Activated naive CD4-positive, alpha-beta T cell treated with anti-CD3 and anti-CD28 coated beads, Interleukin-2, amount 10 ng/mL, durations not matched to agents 7 days and 5 days (primary cell): ENCODE measurements at regions not wholly inside any gene's neighbourhood (a gene's known extent, or its start where the extent isn't known, plus 50 kb on each side); places are given as distances from the start of the nearest gene placed in this dataset.

ENCODE experiments used
- CTCF ChIA-PET: fragments of 350-600 bp; sonication (Branson Sonifier 250); formaldehyde crosslinking; loops from one replicate; lab custom pipeline; 2021; ENCODE audit warnings: antibody characterized with exemption; lab: Charles Lee
- DNase-seq: peaks from one replicate; pipeline ENCODE4 v3.0.0-alpha.2; 2020
- H3K27ac Mint-ChIP-seq: one replicate; pipeline ENCODE4 v1.8.0; 2021; ENCODE audit warnings: mild to moderate bottlenecking, moderate library complexity, mixed read lengths
- H3K27me3 Mint-ChIP-seq: one replicate; pipeline ENCODE4 v1.8.0; 2021; ENCODE audit warnings: mild to moderate bottlenecking, mixed read lengths
- H3K36me3 Mint-ChIP-seq: one replicate; pipeline ENCODE4 v1.8.0; 2021; ENCODE audit warnings: mixed read lengths
- H3K4me1 Mint-ChIP-seq: one replicate; pipeline ENCODE4 v1.8.0; 2021; ENCODE audit warnings: mixed read lengths
- H3K4me3 Mint-ChIP-seq: one replicate; pipeline ENCODE4 v1.8.0; 2021; ENCODE audit warnings: mild to moderate bottlenecking, moderate library complexity, mixed read lengths
- H3K9me3 Mint-ChIP-seq: one replicate; pipeline ENCODE4 v1.8.0; 2021; ENCODE audit warnings: mixed read lengths

DNA sequence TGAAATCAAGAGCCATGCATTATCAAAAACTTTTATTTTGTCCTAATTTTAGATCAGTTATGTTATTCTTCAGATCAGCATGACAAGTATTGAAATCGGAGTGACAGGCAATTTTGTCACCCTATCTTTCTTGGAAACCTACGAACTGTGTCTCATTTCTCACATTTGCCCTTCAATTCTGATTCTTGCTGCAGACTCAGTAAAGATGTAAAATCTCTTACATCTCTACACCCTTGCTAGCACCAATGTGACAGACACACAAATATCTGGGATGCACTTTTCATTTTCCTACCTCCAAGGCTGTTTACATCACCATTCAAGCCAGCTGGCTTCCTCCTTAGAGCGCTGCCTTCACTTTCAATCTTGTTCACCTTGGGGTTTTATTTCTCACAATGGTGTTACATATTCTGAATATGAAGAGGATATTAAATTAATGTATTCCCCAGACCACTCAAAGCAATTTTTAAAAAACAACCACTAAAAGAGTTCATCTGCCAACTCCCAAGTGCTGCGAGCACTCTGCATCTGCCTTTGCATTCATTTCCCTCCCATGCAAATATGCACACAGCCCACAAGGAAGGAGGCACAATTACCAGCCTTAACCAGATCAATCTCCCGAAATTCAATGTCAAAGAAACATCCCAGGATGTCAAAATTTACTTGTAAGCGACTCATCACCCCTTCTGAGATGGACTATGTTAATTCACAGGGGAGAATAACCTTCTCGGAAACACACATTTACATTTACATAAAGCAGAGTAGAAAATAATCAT lies 164.3 kb downstream of the ENC1 start:
- no peak for DNase-seq
- CTCF ChIA-PET: no interaction called here
- H3K4me1 Mint-ChIP-seq: no peaks in the 10 kb centered on the region
- H3K27ac Mint-ChIP-seq: no peak overlapping the region
- H3K4me3 Mint-ChIP-seq: no peak overlapping the region
- peaks cover 4% of the 10 kb centered on the region for H3K27me3 Mint-ChIP-seq
- no peaks in the 10 kb centered on the region for H3K36me3 Mint-ChIP-seq
- H3K9me3 Mint-ChIP-seq: no peaks in the 10 kb centered on the region

DNA sequence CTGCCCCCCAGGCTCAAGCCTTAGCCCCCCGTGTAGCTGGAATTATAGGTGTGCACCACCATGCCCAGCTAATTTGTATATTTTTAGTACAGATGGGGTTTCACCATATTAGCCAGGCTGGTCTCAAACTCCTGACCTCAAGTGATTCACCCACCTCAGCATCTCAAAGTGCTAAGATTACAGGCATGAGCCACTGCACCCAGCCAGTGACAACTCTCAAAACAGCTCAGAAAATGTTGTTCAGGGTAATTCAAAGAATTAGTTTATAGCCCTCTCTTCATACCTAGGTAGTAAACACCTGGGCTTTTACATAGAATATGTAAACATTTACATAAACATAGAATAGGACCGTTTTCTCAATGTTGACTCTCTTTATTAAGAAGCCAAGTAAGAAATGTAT lies 168.7 kb downstream of the ENC1 start:
- Mint-ChIP-seq H3K36me3 (no peaks in the 10 kb centered on the region), H3K27me3 (peaks cover 4% of the 10 kb centered on the region), H3K27ac (no peak overlapping the region), H3K4me1 (no peaks in the 10 kb centered on the region), H3K4me3 (no peak overlapping the region), H3K9me3 (no peaks in the 10 kb centered on the region)
- CTCF ChIA-PET: no interaction called here
- no peak for DNase-seq

DNA sequence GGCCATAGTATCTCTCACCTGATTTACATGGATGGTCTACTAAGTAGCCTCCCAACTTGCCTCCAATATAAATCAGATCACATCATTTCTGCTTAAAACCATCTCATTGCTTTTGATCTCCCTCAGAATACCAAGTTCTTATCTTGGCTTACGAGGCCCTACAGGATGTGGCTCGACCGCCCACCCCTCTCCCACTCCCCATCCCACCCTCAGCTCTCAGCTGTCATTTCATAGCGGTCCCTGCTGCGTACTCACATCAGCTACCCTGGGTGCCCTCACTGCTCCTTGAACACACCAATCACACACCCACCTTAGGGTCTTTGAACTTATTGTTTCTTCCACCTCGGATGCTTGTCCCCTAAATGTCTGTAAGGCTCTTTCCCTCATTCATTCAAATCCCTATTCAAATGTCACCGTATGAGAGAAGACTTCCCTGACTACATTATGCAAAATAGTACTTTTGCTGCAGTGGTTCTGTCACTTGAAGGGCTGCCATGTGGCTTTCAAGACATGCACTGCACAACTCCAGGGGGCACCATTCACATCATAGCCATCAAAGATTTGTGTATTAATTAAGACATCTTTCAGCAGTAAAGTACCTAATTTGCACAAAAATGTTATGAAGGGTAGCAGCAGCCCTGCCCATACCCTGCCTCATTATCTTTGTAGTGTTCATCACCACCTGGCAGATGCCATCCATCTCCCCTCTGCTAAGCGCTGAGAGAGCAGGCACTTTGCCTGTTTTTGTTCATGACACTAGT lies 171.1 kb downstream of the ENC1 start:
- CTCF ChIA-PET: no interaction called here
- Mint-ChIP-seq H3K36me3 (no peaks in the 10 kb centered on the region), H3K4me1 (no peaks in the 10 kb centered on the region)

DNA sequence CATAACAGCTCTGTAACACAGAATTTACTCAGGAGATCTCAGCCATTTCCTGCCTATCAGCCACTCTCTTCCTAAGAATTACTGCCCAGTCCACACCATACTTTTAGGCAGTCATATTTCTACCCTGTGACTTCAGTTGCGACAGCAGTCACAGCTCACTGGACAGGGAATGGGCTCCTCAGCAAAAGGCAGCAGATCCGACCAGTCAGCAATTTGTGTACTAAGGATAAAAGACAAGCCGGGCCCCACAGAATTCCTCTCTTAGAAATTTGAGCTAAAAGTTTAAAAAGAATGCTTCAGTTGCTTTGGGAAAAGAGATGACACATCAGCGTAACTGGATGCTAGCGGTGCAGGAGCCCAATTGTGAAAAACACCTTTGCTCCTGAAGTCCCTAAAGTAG lies 172.1 kb downstream of the ENC1 start:
- Mint-ChIP-seq H3K4me1 (no peaks in the 10 kb centered on the region), H3K36me3 (no peaks in the 10 kb centered on the region), H3K9me3 (no peaks in the 10 kb centered on the region), H3K4me3 (no peak overlapping the region), H3K27ac (no peak overlapping the region), H3K27me3 (peaks cover 3% of the 10 kb centered on the region)
- no peak for DNase-seq
- CTCF ChIA-PET: no interaction called here

More for the DNA sequence above, 171.1 kb downstream of the ENC1 start:
- DNase-seq: no peak
- Mint-ChIP-seq H3K27ac (no peak overlapping the region), H3K27me3 (no peaks in the 10 kb centered on the region), H3K4me3 (no peak overlapping the region), H3K9me3 (no peaks in the 10 kb centered on the region)

DNA sequence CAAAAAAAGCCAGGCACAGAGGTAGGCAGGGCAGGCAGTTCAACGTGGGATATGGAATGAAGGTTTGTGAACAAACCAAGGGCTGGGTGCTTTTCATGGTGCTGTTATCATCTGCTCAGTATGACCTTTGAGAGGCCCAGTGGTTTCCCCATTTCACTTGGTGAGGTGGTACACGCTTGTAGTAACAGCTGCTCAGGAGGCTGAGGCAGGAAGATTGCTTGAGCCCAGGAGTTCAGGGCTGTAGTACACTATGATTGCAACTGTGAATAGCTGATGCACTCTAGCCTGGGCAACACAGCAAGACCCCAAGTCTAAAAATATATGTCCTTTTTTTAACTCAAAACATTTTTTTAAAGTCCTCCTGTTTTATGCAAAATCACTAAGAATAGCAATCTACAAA lies 174.8 kb downstream of the ENC1 start:
- CTCF ChIA-PET: no interaction called here
- H3K27ac Mint-ChIP-seq: no peak overlapping the region
- no peak overlapping the region for H3K4me3 Mint-ChIP-seq
- peaks cover 9% of the 10 kb centered on the region for H3K27me3 Mint-ChIP-seq
- H3K9me3 Mint-ChIP-seq: no peaks in the 10 kb centered on the region
- no peaks in the 10 kb centered on the region for H3K4me1 Mint-ChIP-seq
- no peak for DNase-seq
- no peaks in the 10 kb centered on the region for H3K36me3 Mint-ChIP-seq

DNA sequence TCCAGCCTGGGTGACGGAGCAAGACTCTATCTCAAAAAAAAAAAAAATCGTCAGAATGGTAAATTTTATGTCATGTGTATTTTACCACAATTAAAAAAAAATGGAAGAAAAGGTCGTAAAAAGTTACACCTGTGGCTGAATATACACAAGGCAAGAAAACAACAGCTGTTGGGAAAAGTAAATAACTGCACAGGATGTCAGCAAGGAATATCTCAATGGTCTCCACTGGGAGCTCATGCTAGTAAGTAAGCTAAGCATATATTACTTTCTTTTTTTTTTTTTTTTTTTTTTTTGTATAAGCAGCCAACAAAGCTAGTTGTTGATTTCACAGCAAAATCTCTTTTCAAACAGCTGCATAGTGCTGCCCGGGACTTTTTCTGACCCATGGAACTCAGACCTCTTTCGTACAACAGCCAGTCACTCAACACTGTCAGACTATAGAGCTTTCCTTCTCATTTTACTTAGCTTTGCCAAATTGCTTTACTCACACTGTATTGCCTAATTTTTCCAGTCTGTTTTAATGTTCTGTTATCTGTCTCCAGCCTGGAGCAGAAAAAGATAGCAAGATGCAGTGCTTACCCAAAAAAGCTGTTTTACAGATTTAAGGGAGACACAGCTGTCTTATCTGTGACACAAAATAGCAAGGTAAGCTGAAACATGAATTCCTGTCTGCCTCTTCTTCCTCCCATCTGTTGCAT lies 175.9 kb downstream of the ENC1 start:
- Mint-ChIP-seq H3K9me3 (no peaks in the 10 kb centered on the region), H3K4me3 (no peak overlapping the region), H3K36me3 (no peaks in the 10 kb centered on the region), H3K4me1 (no peaks in the 10 kb centered on the region), H3K27ac (no peak overlapping the region), H3K27me3 (peaks cover 9% of the 10 kb centered on the region)
- no peak for DNase-seq
- CTCF ChIA-PET: interaction anchor here (0.9 kb wide), 1 partner anchor 563 kb away, joined by 3 read pairs; no protein-coding TSS in a partner anchor

DNA sequence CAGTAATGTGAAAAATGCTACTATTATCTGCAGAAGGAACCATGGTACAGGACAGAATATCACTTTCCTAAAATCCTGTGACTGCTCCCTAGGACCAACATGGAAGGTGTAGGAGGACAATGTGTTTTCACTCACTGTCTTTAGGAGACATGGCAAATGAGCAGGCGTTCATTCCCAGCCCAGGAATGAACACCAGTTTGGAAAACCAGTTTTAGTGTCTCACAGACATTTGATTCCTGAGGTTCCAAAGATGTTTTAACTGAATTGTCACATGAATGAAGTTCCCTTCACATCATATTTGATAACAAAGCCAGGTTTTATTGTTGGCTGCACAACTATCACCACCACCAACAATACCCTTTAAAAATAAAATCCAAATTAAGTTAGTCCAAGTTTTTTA lies 178.2 kb downstream of the ENC1 start:
- CTCF ChIA-PET: no interaction called here
- Mint-ChIP-seq H3K27me3 (peaks cover 9% of the 10 kb centered on the region), H3K4me1 (no peaks in the 10 kb centered on the region)

DNA sequence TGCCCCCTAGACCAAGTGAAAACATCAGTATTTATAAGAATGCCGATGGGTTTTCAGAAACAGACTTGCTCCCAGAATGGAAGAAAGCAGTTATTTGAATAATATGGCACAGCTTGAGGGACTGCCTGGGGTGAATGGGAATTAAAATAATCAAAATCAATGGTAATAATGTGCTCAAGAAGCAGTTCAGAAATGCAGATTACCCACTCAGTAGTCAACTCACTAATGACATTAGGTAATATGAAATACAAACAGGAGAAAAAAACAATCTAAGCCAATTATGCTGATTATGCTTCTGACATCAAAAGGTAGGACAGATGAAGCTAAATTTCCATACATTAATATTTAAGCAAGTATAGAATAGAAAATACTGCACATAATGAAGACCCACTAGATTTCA lies 179.3 kb downstream of the ENC1 start:
- Mint-ChIP-seq H3K36me3 (no peaks in the 10 kb centered on the region), H3K27me3 (peaks cover 9% of the 10 kb centered on the region), H3K27ac (no peak overlapping the region), H3K4me1 (no peaks in the 10 kb centered on the region), H3K9me3 (no peaks in the 10 kb centered on the region), H3K4me3 (no peak overlapping the region)
- CTCF ChIA-PET: no interaction called here
- DNase-seq: no peak

More for the DNA sequence above, 178.2 kb downstream of the ENC1 start:
- Mint-ChIP-seq H3K27ac (no peak overlapping the region), H3K36me3 (no peaks in the 10 kb centered on the region), H3K9me3 (no peaks in the 10 kb centered on the region), H3K4me3 (no peak overlapping the region)
- DNase-seq: no peak

DNA sequence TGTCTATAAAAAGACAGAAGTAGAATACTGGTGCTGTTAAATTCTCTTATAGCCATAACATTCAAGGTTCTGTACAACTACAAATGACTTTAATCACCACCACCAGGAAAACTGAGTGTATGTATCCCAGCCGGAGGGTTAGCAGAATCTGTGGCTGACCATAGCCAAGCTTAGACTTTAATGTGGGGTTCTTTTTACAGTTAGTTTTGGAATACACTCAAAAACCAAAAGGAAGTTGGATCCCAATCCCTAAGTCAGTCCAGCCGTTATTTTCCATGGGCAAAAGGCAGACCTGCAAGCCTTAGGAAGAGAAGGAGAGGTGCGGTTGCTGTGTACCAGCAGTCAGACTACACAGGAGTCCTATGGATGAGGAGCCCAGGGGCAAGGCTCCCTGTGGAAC lies 179.8 kb downstream of the ENC1 start:
- H3K9me3 Mint-ChIP-seq: no peaks in the 10 kb centered on the region
- no peak overlapping the region for H3K4me3 Mint-ChIP-seq
- DNase-seq: no peak
- CTCF ChIA-PET: no interaction called here
- H3K36me3 Mint-ChIP-seq: no peaks in the 10 kb centered on the region
- no peak overlapping the region for H3K27ac Mint-ChIP-seq
- no peaks in the 10 kb centered on the region for H3K4me1 Mint-ChIP-seq
- H3K27me3 Mint-ChIP-seq: peaks cover 9% of the 10 kb centered on the region

DNA sequence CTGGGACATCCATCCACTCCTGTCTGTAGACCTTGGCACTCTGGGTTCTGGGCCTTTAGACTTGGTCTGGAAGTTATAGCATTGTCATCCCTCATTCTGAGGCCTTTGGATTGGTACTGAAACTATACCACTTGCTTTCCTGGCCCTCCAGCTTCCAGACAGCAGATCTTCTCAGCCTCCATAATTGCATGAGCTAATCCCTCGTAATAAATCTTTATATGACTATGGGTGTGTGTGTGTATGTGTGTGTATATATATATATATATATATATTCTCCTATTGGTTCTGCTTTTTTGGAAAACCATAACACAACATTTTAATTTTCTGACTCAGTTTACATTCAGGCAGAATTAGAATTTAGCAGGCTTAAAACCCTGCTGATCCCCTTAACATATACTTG lies 180.5 kb downstream of the ENC1 start:
- Mint-ChIP-seq H3K4me3 (no peak overlapping the region), H3K27ac (no peak overlapping the region), H3K27me3 (peaks cover 9% of the 10 kb centered on the region), H3K9me3 (no peaks in the 10 kb centered on the region), H3K36me3 (no peaks in the 10 kb centered on the region), H3K4me1 (no peaks in the 10 kb centered on the region)
- no peak for DNase-seq
- CTCF ChIA-PET: no interaction called here

DNA sequence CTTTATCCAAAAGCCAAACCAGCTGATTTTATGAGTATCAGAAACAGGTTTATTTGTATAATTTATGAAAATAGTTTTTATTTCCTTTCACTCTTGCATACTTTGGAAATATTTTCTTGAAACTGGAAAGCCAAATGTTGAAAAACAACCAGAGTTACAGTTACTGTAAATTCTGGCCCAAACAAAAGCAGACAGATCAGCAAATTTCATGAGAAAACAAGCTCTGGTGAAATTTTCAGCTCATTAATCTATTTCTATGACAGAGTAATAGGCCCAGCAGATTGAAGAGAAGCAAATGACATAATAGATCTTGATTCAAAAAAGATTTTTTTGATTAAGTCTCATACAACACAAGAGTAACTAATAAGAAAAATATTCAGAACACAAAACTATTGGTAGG lies 182.7 kb downstream of the ENC1 start:
- Mint-ChIP-seq H3K4me3 (no peak overlapping the region), H3K36me3 (no peaks in the 10 kb centered on the region), H3K4me1 (no peaks in the 10 kb centered on the region), H3K9me3 (no peaks in the 10 kb centered on the region), H3K27me3 (peaks cover 6% of the 10 kb centered on the region), H3K27ac (no peak overlapping the region)
- DNase-seq: no peak
- CTCF ChIA-PET: no interaction called here

DNA sequence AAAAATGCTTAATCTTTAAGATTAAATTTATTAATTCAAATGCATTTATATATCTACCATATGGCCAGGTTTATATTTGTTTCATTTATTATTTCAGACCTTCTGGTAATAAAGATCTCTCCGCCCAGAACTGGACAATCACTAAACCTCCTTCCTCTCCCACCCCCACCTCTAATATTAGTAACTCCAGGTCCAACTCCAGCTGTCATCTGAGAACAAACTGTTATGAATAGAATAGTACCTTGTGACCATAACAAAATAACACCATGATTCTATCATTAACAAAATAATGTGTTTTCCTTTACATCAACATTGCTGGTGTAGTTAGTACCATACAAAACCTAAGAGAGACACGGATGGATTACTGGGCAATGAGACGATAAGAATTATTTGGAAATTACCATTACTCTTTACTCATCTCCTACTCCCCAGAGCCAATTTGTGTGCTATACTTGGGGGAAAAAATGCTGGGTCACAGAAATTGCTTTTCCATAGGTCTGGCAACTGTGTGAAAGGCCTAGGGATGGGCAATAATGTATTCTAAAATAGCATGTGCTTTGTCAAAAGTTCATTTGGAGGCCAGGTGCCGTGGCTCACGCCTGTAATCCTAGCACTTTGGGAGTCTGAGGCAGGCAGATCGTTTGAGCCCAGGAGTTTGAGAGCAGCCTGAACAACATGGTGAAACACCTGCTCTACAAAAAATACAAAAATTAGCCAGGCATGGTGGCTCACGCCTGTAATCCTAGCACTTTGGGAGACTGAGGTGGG lies 186.1 kb downstream of the ENC1 start:
- H3K36me3 Mint-ChIP-seq: no peaks in the 10 kb centered on the region
- H3K9me3 Mint-ChIP-seq: no peaks in the 10 kb centered on the region
- no peak for DNase-seq
- no peak overlapping the region for H3K4me3 Mint-ChIP-seq
- H3K27ac Mint-ChIP-seq: no peak overlapping the region
- CTCF ChIA-PET: no interaction called here
- peaks cover 13% of the 10 kb centered on the region for H3K27me3 Mint-ChIP-seq
- no peaks in the 10 kb centered on the region for H3K4me1 Mint-ChIP-seq

DNA sequence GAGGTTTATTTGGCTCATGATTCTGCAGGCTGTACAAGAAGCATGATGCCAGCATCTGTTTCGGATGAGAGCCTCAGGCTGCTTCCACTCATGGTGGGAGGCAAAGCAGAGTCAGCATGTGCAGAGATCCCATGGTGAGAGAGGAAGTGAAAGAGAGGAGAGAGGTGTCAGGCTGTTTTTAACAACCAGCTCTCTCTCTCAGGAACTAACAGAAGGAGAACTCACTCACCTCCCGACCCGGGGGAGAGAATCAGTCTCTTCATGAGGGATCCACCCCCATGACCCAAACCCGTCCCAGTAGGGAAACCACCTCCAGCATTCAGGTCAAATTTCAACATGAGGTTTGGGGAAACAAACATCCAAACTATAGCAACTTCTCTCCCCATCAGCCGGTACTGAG lies 187.7 kb downstream of the ENC1 start:
- no peaks in the 10 kb centered on the region for H3K9me3 Mint-ChIP-seq
- DNase-seq: no peak

DNA sequence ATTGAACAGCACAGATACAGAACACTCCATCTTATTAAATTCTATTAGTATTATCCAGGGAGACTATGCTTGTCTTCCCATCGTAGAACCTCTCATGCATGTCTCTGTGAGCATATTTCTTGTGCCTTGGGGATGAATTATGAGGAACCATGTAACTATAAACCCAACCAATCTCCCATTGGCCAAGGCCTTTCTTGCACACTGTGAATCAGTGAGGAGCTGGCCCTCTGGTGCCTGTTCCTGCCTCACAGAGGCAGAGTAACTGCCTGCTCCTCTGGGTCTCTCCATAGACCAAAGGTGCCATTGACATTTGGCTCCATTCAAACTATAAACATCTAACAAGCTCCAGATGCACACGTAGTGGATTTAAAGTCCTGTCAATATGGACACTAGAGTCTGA lies 190.4 kb downstream of the ENC1 start:
- no peaks in the 10 kb centered on the region for H3K9me3 Mint-ChIP-seq
- CTCF ChIA-PET: no interaction called here
- no peak overlapping the region for H3K27ac Mint-ChIP-seq
- peaks cover 13% of the 10 kb centered on the region for H3K27me3 Mint-ChIP-seq
- no peak overlapping the region for H3K4me3 Mint-ChIP-seq
- DNase-seq: no peak
- H3K36me3 Mint-ChIP-seq: no peaks in the 10 kb centered on the region
- H3K4me1 Mint-ChIP-seq: no peaks in the 10 kb centered on the region

More for the DNA sequence above, 187.7 kb downstream of the ENC1 start:
- no peaks in the 10 kb centered on the region for H3K36me3 Mint-ChIP-seq
- no peak overlapping the region for H3K27ac Mint-ChIP-seq
- CTCF ChIA-PET: no interaction called here
- H3K27me3 Mint-ChIP-seq: peaks cover 13% of the 10 kb centered on the region
- H3K4me1 Mint-ChIP-seq: no peaks in the 10 kb centered on the region
- no peak overlapping the region for H3K4me3 Mint-ChIP-seq
